ENCODE measurements at regions not wholly inside any gene's neighbourhood (a gene's known extent, or its start where the extent isn't known, plus 50 kb on each side); places are given as distances from the start of the nearest gene placed in this dataset.

DNA sequence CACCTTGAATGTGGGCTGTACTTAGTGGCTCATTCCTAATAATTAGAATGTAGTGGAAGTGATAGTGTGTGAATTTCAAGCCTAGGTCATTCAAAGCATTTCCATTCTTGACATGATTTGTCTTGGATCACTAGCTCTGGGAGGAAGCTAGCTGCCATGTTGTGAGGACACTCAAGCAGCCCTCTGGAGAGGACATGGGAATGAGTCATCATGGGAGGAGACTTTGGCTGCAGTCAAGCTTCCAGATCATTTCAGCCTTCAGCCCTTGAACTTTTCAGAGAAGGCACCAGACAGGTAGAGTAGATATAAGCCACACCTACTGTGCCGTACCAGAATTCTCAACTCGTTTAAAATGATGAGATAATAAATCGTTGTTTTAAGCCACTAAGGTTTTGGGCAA lies 506.9 kb downstream of the ZNF608 start:
- Histone ChIP-seq H3K36me3 (ENCODE audit: control insufficient read depth, insufficient read depth, low read length) (no peaks in the 10 kb centered on the region), H3K4me1 (ENCODE audit: control insufficient read depth, extremely low read depth, insufficient read depth, low read length) (no peaks in the 10 kb centered on the region), H2AFZ (ENCODE audit: low read length) (no peak overlapping the region), H3K9ac (ENCODE audit: insufficient read depth, low read length) (no peak overlapping the region), H4K20me1 (ENCODE audit: control insufficient read depth, extremely low read depth, insufficient read depth, low read length) (no peaks in the 10 kb centered on the region), H3K9me3 (ENCODE audit: control insufficient read depth, insufficient read depth, low read depth, low read length) (no peaks in the 10 kb centered on the region), H3K4me2 (ENCODE audit: extremely low read depth, insufficient read depth, low read length) (no peak overlapping the region), H3K27ac (ENCODE audit: insufficient read depth, low read length) (no peak overlapping the region), H3K4me3 (replicated peaks in 1 of 4; ENCODE audit: control extremely low read depth in 1 of 4, insufficient read depth in 1 of 4, low read depth in 3 of 4, low read length in 4 of 4) (no peak overlapping the region), H3K27me3 (ENCODE audit: control insufficient read depth, insufficient read depth, low read length) (no peaks in the 10 kb centered on the region), H3K79me2 (ENCODE audit: control insufficient read depth, insufficient read depth, low read length) (no peaks in the 10 kb centered on the region)
- DNase-seq (ENCODE audit: low read depth in 2 of 2) = no peak
- TF ChIP-seq, protein P1, sequence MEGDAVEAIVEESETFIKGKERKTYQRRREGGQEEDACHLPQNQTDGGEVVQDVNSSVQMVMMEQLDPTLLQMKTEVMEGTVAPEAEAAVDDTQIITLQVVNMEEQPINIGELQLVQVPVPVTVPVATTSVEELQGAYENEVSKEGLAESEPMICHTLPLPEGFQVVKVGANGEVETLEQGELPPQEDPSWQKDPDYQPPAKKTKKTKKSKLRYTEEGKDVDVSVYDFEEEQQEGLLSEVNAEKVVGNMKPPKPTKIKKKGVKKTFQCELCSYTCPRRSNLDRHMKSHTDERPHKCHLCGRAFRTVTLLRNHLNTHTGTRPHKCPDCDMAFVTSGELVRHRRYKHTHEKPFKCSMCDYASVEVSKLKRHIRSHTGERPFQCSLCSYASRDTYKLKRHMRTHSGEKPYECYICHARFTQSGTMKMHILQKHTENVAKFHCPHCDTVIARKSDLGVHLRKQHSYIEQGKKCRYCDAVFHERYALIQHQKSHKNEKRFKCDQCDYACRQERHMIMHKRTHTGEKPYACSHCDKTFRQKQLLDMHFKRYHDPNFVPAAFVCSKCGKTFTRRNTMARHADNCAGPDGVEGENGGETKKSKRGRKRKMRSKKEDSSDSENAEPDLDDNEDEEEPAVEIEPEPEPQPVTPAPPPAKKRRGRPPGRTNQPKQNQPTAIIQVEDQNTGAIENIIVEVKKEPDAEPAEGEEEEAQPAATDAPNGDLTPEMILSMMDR (conservative IDR thresholded peaks at IDR 0.05 in 1 of 2, IDR thresholded peaks at IDR 0.05 in 1 of 2; ENCODE audit: low read depth in 1 of 2, low read length in 2 of 2) = no peak
- no peak for TF ChIP-seq EZH2 (IDR thresholded peaks at IDR 0.05; ENCODE audit: low read length, missing control alignments)

- Histone ChIP-seq H3K4me2 (ENCODE audit: extremely low read depth, insufficient read depth, low read length) (no peak overlapping the region), H3K9me3 (ENCODE audit: control insufficient read depth, insufficient read depth, low read depth, low read length) (no peaks in the 10 kb centered on the region), H3K9ac (ENCODE audit: insufficient read depth, low read length) (no peak overlapping the region), H3K36me3 (ENCODE audit: control insufficient read depth, insufficient read depth, low read length) (no peaks in the 10 kb centered on the region), H3K79me2 (ENCODE audit: control insufficient read depth, insufficient read depth, low read length) (no peaks in the 10 kb centered on the region), H4K20me1 (ENCODE audit: control insufficient read depth, extremely low read depth, insufficient read depth, low read length) (no peaks in the 10 kb centered on the region), H3K4me1 (ENCODE audit: control insufficient read depth, extremely low read depth, insufficient read depth, low read length) (no peaks in the 10 kb centered on the region), H2AFZ (ENCODE audit: low read length) (no peak overlapping the region), H3K27ac (ENCODE audit: insufficient read depth, low read length) (no peak overlapping the region), H3K27me3 (ENCODE audit: control insufficient read depth, insufficient read depth, low read length) (no peaks in the 10 kb centered on the region), H3K4me3 (replicated peaks in 1 of 4; ENCODE audit: control extremely low read depth in 1 of 4, insufficient read depth in 1 of 4, low read depth in 3 of 4, low read length in 4 of 4) (no peak overlapping the region)
- TF ChIP-seq EZH2 (IDR thresholded peaks at IDR 0.05; ENCODE audit: low read length, missing control alignments) = no peak
- TF ChIP-seq, protein P1 (conservative IDR thresholded peaks at IDR 0.05 in 1 of 2, IDR thresholded peaks at IDR 0.05 in 1 of 2; ENCODE audit: low read depth in 1 of 2, low read length in 2 of 2) = no peak
- DNase-seq (ENCODE audit: low read depth in 2 of 2) = no peak
Observed at GRCh38 chr5:124238350-124238749, 508.1 kb downstream of the ZNF608 start.

DNA sequence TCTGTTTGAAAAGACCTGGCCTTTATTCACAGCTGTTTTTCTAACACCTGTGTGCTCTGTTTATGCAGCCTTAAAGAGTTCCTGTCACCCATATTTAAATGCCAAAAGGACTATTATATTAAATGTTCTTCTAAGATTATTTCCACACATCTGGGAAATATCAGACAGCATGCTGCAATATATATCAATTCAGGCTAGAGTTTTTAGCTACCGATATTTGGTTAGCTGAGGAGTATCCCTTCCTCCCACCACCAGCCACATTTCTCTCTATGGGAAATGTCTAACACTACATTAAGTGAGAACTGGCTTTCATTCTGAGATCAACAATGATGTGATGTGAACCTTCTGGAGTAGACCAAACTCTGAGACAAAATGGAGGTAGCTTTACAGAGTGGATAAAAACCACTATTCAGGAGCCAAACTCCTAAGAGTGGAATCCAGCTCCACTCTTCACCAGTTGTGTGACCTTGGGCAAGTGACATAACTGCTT lies 509.2 kb downstream of the ZNF608 start:
- Histone ChIP-seq H3K9me3 (ENCODE audit: control insufficient read depth, insufficient read depth, low read depth, low read length) (no peaks in the 10 kb centered on the region), H3K79me2 (ENCODE audit: control insufficient read depth, insufficient read depth, low read length) (no peaks in the 10 kb centered on the region), H3K4me3 (replicated peaks in 1 of 4; ENCODE audit: control extremely low read depth in 1 of 4, insufficient read depth in 1 of 4, low read depth in 3 of 4, low read length in 4 of 4) (no peak overlapping the region), H4K20me1 (ENCODE audit: control insufficient read depth, extremely low read depth, insufficient read depth, low read length) (no peaks in the 10 kb centered on the region), H3K36me3 (ENCODE audit: control insufficient read depth, insufficient read depth, low read length) (no peaks in the 10 kb centered on the region), H3K9ac (ENCODE audit: insufficient read depth, low read length) (no peak overlapping the region), H3K4me1 (ENCODE audit: control insufficient read depth, extremely low read depth, insufficient read depth, low read length) (no peaks in the 10 kb centered on the region), H3K27ac (ENCODE audit: insufficient read depth, low read length) (no peak overlapping the region), H2AFZ (ENCODE audit: low read length) (no peak overlapping the region), H3K4me2 (ENCODE audit: extremely low read depth, insufficient read depth, low read length) (no peak overlapping the region), H3K27me3 (ENCODE audit: control insufficient read depth, insufficient read depth, low read length) (no peaks in the 10 kb centered on the region)
- no peak for DNase-seq (ENCODE audit: low read depth in 2 of 2)
- TF ChIP-seq EZH2 (IDR thresholded peaks at IDR 0.05; ENCODE audit: low read length, missing control alignments) = no peak
- TF ChIP-seq, protein P1 (conservative IDR thresholded peaks at IDR 0.05 in 1 of 2, IDR thresholded peaks at IDR 0.05 in 1 of 2; ENCODE audit: low read depth in 1 of 2, low read length in 2 of 2) = no peak

Measured in fibroblast of lung (primary cell).